ENCODE measurements at regions not wholly inside any gene's neighbourhood (a gene's known extent, or its start where the extent isn't known, plus 50 kb on each side); places are given as distances from the start of the nearest gene placed in this dataset.
"Not testable (repeated sequence)": the region's sequence is repeated elsewhere in the genome, so short reads cannot be mapped to it uniquely, and the experiment has no call there.

DNA sequence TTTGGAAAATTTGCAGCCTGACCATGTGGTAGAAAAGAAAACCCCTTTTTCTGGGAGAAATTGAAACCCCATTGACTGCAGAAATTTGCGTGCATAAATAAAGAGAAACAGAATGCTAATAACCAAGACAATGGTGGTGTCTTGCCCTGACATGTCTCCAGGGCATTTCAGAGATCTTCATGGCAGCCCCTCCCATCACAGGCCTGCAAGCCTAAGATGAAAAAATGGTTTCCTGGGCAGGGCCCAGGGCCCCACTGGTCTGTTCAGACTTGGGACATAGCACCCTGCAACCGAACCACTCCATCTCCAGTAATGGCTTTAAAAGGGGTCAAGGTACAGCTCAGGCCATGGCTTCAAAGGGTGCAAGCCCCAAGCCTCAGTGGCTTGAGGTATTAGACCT is 71.6 kb upstream of the SGIP1 start:
- no peak for DNase-seq

DNA sequence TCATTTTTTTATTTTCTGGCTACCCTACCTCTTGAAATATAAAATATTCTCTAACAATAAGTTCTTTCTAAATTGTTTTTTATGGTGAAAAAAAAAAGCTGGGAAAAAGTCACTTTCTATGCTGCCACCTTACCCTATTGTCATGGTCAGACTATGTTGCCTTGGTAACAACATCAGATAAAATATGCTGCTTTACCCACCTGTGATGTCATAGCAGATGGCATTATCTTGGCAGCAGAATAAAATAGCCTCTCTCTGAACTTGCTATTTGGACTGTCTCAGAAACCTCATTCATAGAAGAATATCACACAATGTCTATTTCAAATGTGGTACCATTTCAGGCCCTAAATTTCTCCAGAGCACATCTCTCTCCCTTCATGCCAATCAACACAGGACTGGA is 69.6 kb upstream of the SGIP1 start:
- no peak for DNase-seq

DNA sequence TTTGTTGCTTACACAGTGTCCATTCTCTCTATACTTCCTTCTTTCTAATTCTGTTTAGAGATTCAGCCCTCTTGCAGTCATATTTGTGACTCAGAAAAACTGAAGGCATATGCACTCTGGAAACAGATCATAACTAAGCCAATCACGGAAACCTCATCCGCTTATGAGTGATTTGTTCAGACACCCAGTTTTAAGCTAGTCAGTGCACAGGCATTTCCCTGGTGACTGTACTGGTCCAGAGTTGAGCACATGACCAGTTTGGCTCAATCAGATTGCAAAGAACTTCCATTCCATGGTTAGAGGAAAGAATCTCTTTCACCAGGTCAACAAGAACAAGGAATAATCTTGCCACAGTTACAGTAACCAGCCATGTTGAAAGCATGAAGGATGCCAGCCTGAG is 69.2 kb upstream of the SGIP1 start:
- no peak for DNase-seq

DNA sequence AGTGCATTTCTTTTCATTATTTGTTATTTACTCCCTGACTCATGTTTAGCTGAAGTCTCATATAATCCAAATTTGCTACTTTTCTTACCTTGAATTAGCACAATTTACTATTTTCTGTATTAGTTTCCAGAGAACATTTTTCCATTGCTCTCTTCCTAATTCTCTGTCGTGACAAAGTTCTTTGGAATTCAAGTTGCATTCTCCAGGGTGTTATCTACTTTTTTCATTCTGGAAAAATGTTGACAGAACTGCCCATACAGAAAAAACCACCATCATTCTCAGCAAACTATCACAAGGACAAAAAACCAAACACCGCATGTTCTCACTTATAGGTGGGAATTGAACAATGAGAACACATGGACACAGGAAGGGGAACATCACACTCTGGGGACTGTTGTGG is 67.3 kb upstream of the SGIP1 start:
- not testable (repeated sequence) for DNase-seq

DNA sequence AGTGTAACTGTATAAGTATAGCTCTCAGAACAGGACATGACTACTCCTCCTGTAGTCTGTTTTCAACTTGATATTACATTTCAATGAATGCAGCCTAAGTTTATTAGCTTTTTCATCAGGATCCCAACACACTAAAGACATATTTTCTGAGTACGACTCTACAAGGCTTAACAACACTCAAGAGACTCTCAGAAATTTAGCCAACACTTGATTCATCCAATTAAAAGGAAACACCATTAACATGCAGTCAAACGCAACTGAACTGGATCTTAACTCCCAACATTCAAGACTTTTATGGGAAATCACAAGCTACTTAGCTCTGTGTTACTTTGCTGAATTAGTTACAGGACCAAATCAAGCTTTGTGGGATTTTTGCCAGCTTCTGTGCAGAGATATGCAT is 65.2 kb upstream of the SGIP1 start:
- DNase-seq = no peak

DNA sequence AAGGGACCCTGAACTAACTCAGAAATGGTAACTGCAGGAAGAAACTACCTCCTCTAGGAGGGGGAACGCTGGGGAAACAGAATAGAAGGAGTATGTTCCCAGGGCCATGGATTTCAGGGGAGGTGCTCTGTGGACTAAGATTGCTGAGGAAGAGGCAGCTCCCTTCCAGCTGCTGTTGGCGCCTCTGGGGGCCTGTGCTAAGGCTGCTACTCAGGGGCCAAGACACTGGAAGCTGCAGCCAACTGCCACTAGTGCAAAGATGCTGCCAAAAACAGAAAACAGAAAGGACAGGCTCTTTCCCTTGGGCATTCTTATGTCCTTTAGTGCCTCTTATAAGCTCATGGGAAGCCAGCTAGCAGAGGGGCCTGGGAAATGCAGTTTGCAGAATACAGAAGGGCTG is 58.0 kb upstream of the SGIP1 start:
- DNase-seq = no peak

DNA sequence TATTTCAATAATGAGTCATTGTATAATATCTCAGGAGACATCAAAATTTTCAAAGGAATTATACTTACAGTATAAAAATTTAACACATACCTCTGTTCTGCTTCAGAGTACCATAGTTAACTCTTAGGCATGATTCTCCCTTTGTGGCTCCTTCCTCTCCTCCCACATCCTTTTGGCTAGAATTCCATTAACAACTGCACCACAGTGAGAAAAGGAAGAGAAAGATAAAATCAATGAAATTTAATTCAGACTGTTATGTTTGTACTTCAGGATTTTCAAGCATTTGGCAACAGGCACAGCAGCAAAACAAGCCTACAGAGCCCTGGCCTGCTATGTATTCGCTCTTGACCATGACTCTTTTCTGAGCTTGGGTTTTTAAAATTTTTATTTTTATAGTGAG is 57.2 kb upstream of the SGIP1 start:
- DNase-seq = no peak

DNA sequence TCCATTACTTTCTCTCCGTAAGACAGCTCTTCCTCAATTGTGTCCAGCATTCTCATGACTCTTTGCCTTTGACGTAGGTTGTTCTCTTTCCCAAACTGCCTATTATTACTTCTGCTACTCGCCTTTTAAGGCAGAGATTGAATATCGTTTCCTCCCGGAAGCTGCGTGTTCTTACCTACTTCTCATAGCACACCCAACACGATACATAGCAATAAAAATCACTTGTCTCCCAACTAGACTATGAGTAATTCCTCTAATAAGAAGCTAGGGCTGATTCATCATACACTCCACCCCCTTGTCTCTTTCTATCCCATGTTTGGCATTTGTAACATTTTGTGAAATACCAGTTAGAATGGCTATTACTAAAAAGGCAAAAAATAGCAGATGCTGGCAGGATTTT is 55.8 kb upstream of the SGIP1 start:
- DNase-seq = no peak

DNA sequence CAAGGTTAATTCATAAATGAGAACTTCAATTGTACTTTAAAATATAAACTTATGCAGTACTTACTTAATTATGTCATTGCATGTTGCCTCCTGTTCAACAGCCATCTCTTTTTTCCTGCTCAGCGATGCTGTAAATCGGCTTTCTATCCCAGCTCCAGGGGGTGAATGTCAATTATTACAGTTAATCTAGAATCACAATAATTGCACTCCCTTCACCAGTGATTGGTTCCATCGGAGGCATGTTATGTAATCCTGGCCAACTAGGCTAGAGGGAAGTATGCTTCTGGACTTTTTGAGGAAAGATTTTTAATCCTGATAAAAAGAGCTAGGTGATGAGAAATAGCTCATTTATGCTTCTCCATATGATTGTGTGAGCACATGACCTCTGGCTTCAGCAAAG is 53.8 kb upstream of the SGIP1 start:
- no peak for DNase-seq

DNA sequence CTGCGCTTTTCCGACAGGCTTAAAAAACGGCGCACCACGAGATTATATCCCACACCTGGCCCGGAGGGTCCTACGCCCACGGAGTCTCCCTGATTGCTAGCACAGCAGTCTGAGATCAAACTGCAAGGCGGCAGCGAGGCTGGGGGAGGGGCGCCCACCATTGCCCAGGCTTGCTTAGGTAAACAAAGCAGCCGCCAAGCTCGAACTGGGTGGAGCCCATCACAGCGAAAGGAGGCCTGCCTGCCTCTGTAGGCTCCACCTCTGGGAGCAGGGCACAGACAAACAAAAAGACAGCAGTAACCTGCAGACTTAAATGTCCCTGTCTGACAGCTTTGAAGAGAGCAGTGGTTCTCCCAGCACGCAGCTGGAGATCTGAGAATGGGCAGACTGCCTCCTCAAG is 52.7 kb upstream of the SGIP1 start:
- peak; percentile 55 for DNase-seq

Data from NCI-H1105 treated with DMSO at 0.1 percent for 48 hours (cell line).